Trophoblast cell (in vitro differentiated cells and primary cell): ENCODE measurements at regions not wholly inside any gene's neighbourhood (a gene's known extent, or its start where the extent isn't known, plus 50 kb on each side); places are given as distances from the start of the nearest gene placed in this dataset.

Experiments used
- DNase-seq, 2 donors: peaks; one replicate each; pipeline ENCODE4 v3.0.0-alpha.2; 2016
- H2AFZ ChIP-seq: 2 replicates; pipeline ENCODE4 v1.6.1; 2013; ENCODE audit warnings: low read length, moderate library complexity, mild to moderate bottlenecking; ENCODE audit not compliant: insufficient read depth, poor library complexity
- H2AK5ac ChIP-seq: 2 replicates; pipeline ENCODE4 v1.6.1; 2013; ENCODE audit warnings: mild to moderate bottlenecking, low read length
- H2BK120ac ChIP-seq: 2 replicates; pipeline ENCODE4 v1.6.1; 2013; ENCODE audit warnings: low read length, mild to moderate bottlenecking, moderate library complexity; ENCODE audit not compliant: insufficient read depth, poor library complexity
- H2BK12ac ChIP-seq: 2 replicates; pipeline ENCODE4 v1.6.1; 2013; ENCODE audit warnings: mild to moderate bottlenecking, low read length, moderate library complexity
- H2BK5ac ChIP-seq: 2 replicates; pipeline ENCODE4 v1.6.1; 2013; ENCODE audit warnings: low read length, low read depth, moderate library complexity, mild to moderate bottlenecking; ENCODE audit not compliant: poor library complexity
- H3K14ac ChIP-seq: 2 replicates; pipeline ENCODE4 v1.6.1; 2013; ENCODE audit warnings: mild to moderate bottlenecking, low read length
- H3K18ac ChIP-seq: 2 replicates; pipeline ENCODE4 v1.6.1; 2013; ENCODE audit warnings: mild to moderate bottlenecking, low read length
- H3K23ac ChIP-seq: 2 replicates; pipeline ENCODE4 v1.6.1; 2013; ENCODE audit warnings: low read length
- H3K27ac ChIP-seq: 2 replicates; pipeline ENCODE4 v1.5.1; 2013; ENCODE audit warnings: low read depth, mild to moderate bottlenecking, inconsistent platforms, low read length, moderate library complexity
- H3K27me3 ChIP-seq: 2 replicates; pipeline ENCODE4 v1.6.1; 2013; ENCODE audit warnings: inconsistent platforms, mild to moderate bottlenecking, low read length, moderate library complexity; ENCODE audit not compliant: insufficient read depth
- H3K36me3 ChIP-seq, 2 experiments: 1 replicate in 1 of 2; 2 replicates in 1 of 2; pipeline ENCODE4 v1.6.1; 2013; ENCODE audit warnings: low read length in 2 of 2, mild to moderate bottlenecking in 2 of 2, moderate library complexity in 1 of 2; ENCODE audit not compliant: insufficient read depth in 2 of 2, control insufficient read depth in 1 of 2
- H3K4ac ChIP-seq: 2 replicates; pipeline ENCODE4 v1.6.1; 2013; ENCODE audit warnings: low read depth, mild to moderate bottlenecking, low read length, moderate library complexity
- H3K4me1 ChIP-seq, 2 experiments: 1 replicate in 1 of 2; 2 replicates in 1 of 2; pipeline ENCODE4 v1.6.1; 2013; ENCODE audit warnings: low read length in 2 of 2, mild to moderate bottlenecking in 2 of 2, moderate library complexity in 1 of 2; ENCODE audit not compliant: insufficient read depth in 2 of 2, control insufficient read depth in 1 of 2
- H3K4me2 ChIP-seq: 2 replicates; pipeline ENCODE4 v1.6.1; 2013; ENCODE audit warnings: inconsistent platforms, mild to moderate bottlenecking, low read length, moderate library complexity
- H3K4me3 ChIP-seq: 2 replicates; pipeline ENCODE4 v1.5.1; 2013; ENCODE audit warnings: mild to moderate bottlenecking, low read depth, low read length, inconsistent platforms
- H3K79me1 ChIP-seq: one replicate; pipeline ENCODE4 v1.6.1; 2013; ENCODE audit warnings: low read length
- H3K79me2 ChIP-seq: 2 replicates; pipeline ENCODE4 v1.6.1; 2013; ENCODE audit warnings: low read length, mild to moderate bottlenecking; ENCODE audit not compliant: control insufficient read depth, insufficient read depth, poor library complexity
- H3K9ac ChIP-seq: 2 replicates; pipeline ENCODE4 v1.6.1; 2013; ENCODE audit warnings: mild to moderate bottlenecking, low read length
- H3K9me3 ChIP-seq: 2 replicates; pipeline ENCODE4 v1.6.1; 2013; ENCODE audit warnings: low read depth, mild to moderate bottlenecking, control low read depth, inconsistent platforms, low read length; ENCODE audit not compliant: insufficient read depth
- H4K12ac ChIP-seq: 2 replicates; pipeline ENCODE4 v1.6.1; 2013; ENCODE audit warnings: low read depth, mild to moderate bottlenecking, low read length, moderate library complexity
- H4K8ac ChIP-seq: 2 replicates; pipeline ENCODE4 v1.6.1; 2013; ENCODE audit warnings: low read depth, mild to moderate bottlenecking, low read length, moderate library complexity
- H4K91ac ChIP-seq: one replicate; pipeline ENCODE4 v1.6.1; 2013; ENCODE audit warnings: low read depth, mild to moderate bottlenecking, low read length, moderate library complexity
- WGBS: extraction: QIAGEN DNeasy Blood & Tissue Kit; methylation state at CpG from one replicate; pipeline ENCODE4 v1.1.7; 2013; ENCODE audit warnings: missing lambda C conversion rate; ENCODE audit not compliant: insufficient read length, insufficient coverage; ENCODE audit errors: extremely low coverage; 5-methylcytosine and 5-hydroxymethylcytosine counted together

DNA sequence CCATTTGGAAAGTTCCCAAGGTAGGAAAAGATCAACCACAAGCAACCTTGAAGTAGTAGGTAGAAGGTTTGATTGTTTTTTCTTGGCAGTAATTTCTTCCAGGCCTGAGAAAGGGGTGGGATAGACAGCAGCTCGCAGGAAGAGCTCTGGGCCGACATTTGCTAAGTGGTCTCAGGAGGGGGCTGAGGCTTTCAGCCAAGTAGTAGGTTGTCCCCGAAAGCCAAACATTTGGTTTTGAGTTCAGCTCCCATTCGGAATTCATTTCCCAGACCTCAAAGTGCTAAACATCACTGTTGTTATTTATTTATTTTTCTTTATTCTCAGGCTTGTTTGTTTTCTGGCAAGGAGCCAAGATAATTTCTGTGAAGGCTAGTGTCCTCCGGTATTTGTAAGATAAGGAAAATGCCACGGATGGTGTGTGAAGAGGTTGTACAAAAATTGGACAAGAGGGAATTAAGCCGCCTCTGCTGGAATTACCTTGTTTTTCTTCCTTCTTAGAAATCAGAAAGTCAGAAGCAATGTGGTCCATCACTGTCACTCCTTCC, 112.1 kb downstream of the KIF4B start:
- Histone ChIP-seq H2BK12ac (no peak overlapping the region), H3K36me3 (no peaks in the 10 kb centered on the region), H3K27ac (no peak overlapping the region), H3K79me1 (no peaks in the 10 kb centered on the region), H3K4ac (no peak overlapping the region), H4K91ac (no peak overlapping the region), H4K8ac (no peak overlapping the region), H3K4me1 (no peaks in the 10 kb centered on the region), H3K9ac (no peak overlapping the region), H2AK5ac (no peak overlapping the region), H3K23ac (no peak overlapping the region), H2AFZ (no peak overlapping the region), H3K14ac (no peak overlapping the region), H2BK5ac (no peak overlapping the region), H2BK120ac (no peak overlapping the region), H3K18ac (no peak overlapping the region), H4K12ac (no peak overlapping the region), H3K4me2 (no peak overlapping the region), H3K27me3 (no peaks in the 10 kb centered on the region), H3K4me3 (no peak overlapping the region), H3K9me3 (no peaks in the 10 kb centered on the region), H3K79me2 (no peaks in the 10 kb centered on the region)
- no peak for DNase-seq
- WGBS, result no CpG with 5 or more reads among the region's 7 CpGs

DNA sequence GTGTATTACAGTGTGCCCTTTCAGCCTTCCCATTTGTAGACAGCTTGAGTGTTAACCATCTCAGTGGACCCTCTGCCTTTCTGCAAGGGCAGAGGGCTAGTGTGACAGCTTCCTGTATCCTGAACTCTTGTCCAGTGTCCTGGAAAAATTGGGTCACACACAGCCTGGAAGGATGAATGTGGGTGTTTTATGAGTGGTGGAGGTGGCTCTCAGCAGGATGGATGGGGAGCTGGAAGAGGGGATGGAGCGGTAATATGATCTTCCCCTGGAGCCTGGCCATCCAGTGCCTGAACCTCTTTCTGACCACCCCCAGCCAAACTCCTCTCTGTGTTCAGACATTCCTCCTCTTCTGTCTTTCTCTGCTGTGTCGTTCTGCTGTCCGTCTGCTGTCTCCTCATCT, 113.0 kb downstream of the KIF4B start:
- no peak overlapping the region for H3K4ac ChIP-seq
- H3K4me3 ChIP-seq, result no peak overlapping the region
- DNase-seq, result no peak
- no peak overlapping the region for H4K8ac ChIP-seq
- H3K4me1 ChIP-seq, result no peaks in the 10 kb centered on the region
- H3K9me3 ChIP-seq, result no peaks in the 10 kb centered on the region
- H4K12ac ChIP-seq, result no peak overlapping the region
- no peaks in the 10 kb centered on the region for H3K27me3 ChIP-seq
- no peak overlapping the region for H3K18ac ChIP-seq
- no peak overlapping the region for H2BK5ac ChIP-seq
- H3K9ac ChIP-seq, result no peak overlapping the region
- no peak overlapping the region for H2AFZ ChIP-seq
- no CpG with 5 or more reads among the region's 3 CpGs for WGBS
- no peaks in the 10 kb centered on the region for H3K79me1 ChIP-seq
- no peak overlapping the region for H3K14ac ChIP-seq
- H3K4me2 ChIP-seq, result no peak overlapping the region
- H3K23ac ChIP-seq, result no peak overlapping the region
- no peak overlapping the region for H2AK5ac ChIP-seq
- no peak overlapping the region for H4K91ac ChIP-seq
- H3K79me2 ChIP-seq, result no peaks in the 10 kb centered on the region
- no peak overlapping the region for H2BK120ac ChIP-seq
- no peak overlapping the region for H2BK12ac ChIP-seq
- H3K36me3 ChIP-seq, result no peaks in the 10 kb centered on the region
- H3K27ac ChIP-seq, result no peak overlapping the region

GRCh38 chr5:155127552-155127951, 114.0 kb downstream of the KIF4B start:
- Histone ChIP-seq H3K23ac (no peak overlapping the region), H3K9me3 (no peaks in the 10 kb centered on the region), H3K79me2 (no peaks in the 10 kb centered on the region), H2AFZ (no peak overlapping the region), H3K14ac (no peak overlapping the region), H3K4me1 (no peaks in the 10 kb centered on the region), H3K27ac (no peak overlapping the region), H4K8ac (no peak overlapping the region), H3K27me3 (no peaks in the 10 kb centered on the region), H2BK120ac (no peak overlapping the region), H3K79me1 (no peaks in the 10 kb centered on the region), H3K4me2 (no peak overlapping the region), H2AK5ac (no peak overlapping the region), H3K9ac (no peak overlapping the region), H3K36me3 (no peaks in the 10 kb centered on the region), H3K4me3 (no peak overlapping the region), H2BK12ac (no peak overlapping the region), H4K12ac (no peak overlapping the region), H4K91ac (no peak overlapping the region), H3K18ac (no peak overlapping the region), H2BK5ac (no peak overlapping the region), H3K4ac (no peak overlapping the region)
- no peak for DNase-seq
- WGBS, result no CpG with 5 or more reads among the region's 5 CpGs

DNA sequence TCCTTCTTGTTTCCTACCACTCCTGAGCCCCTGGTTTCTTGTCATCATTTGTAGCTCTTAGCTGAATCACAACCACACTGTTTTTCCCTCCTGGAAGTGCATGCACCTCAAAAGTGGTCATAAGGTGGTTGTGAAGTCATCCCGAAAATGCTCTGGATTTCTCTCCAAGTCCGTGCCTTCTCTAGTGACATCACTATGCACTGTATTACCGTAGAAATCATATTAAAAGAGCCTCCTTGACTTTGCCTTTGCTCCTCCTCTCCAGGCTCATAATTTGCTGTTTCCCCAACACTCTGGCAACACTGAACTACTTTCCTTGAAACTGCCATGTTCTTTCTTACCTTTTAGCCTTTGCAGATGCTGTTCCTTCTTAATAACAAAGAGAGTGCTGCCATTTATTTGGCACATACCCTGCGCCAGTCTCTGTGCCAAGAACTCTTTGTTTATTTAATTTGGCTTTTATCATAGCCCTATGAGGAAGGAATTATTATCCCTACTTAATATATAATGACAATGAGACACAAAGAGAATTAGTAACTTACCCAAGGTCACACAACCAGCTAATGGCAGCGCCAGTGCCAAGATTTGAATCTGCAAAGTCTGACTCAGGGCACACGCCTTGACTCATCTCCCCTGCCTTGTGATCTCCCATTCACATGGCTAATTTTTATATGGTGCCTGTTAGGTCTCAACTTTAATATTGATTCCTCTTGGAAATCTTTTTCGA, 115.4 kb downstream of the KIF4B start:
- no peak for DNase-seq
- Histone ChIP-seq H3K27ac (no peak overlapping the region), H3K27me3 (no peaks in the 10 kb centered on the region), H3K23ac (no peak overlapping the region), H3K18ac (no peak overlapping the region), H2AFZ (no peak overlapping the region), H4K12ac (no peak overlapping the region), H3K4me1 (no peaks in the 10 kb centered on the region), H2AK5ac (no peak overlapping the region), H2BK12ac (no peak overlapping the region), H3K9me3 (no peaks in the 10 kb centered on the region), H4K91ac (no peak overlapping the region), H3K14ac (no peak overlapping the region), H3K4me2 (no peak overlapping the region), H3K79me1 (no peaks in the 10 kb centered on the region), H3K79me2 (no peaks in the 10 kb centered on the region), H2BK120ac (no peak overlapping the region), H4K8ac (no peak overlapping the region), H3K9ac (no peak overlapping the region), H3K4ac (no peak overlapping the region), H3K4me3 (no peak overlapping the region), H2BK5ac (no peak overlapping the region), H3K36me3 (no peaks in the 10 kb centered on the region)
- WGBS, result no CpG with 5 or more reads among the region's 7 CpGs
